Endodermal cell (in vitro differentiated cells): ENCODE measurements at regions not wholly inside any gene's neighbourhood (a gene's known extent, or its start where the extent isn't known, plus 50 kb on each side); places are given as distances from the start of the nearest gene placed in this dataset.

Experiments
- DNase-seq: peaks from one replicate; pipeline ENCODE4 v3.0.0-alpha.2; 2017
- H3K27ac ChIP-seq: 2 replicates; pipeline ENCODE4 v1.5.1; 2013; ENCODE audit warnings: mild to moderate bottlenecking, low read depth, low read length, moderate library complexity
- H3K27me3 ChIP-seq: 2 replicates; pipeline ENCODE4 v1.6.1; 2013; ENCODE audit warnings: mild to moderate bottlenecking, low read length, moderate library complexity; ENCODE audit not compliant: insufficient read depth, control insufficient read depth, poor library complexity, severe bottlenecking
- H3K36me3 ChIP-seq: 2 replicates; pipeline ENCODE4 v1.7.0; 2013; ENCODE audit warnings: mild to moderate bottlenecking, low read length, moderate library complexity; ENCODE audit not compliant: control insufficient read depth, insufficient read depth
- H3K4me1 ChIP-seq: one replicate; pipeline ENCODE4 v1.7.0; 2013; ENCODE audit warnings: low read length; ENCODE audit not compliant: control insufficient read depth, insufficient read depth
- H3K4me3 ChIP-seq: 2 replicates; pipeline ENCODE4 v1.5.1; 2013; ENCODE audit warnings: mild to moderate bottlenecking, low read length, moderate library complexity
- H3K9ac ChIP-seq: 2 replicates; pipeline ENCODE4 v1.6.1; 2013; ENCODE audit warnings: mild to moderate bottlenecking, low read length, moderate library complexity; ENCODE audit not compliant: poor library complexity, severe bottlenecking; ENCODE audit errors: extremely low read depth
- H3K9me3 ChIP-seq: 2 replicates; pipeline ENCODE4 v1.6.1; 2013; ENCODE audit warnings: mild to moderate bottlenecking, low read length, moderate library complexity; ENCODE audit not compliant: control insufficient read depth
- H3K27ac Mint-ChIP-seq: 2 replicates; pipeline ENCODE4 v1.8.0; 2020; ENCODE audit warnings: mixed read lengths
- H3K27me3 Mint-ChIP-seq: 2 replicates; pipeline ENCODE4 v1.8.0; 2021; ENCODE audit warnings: mild to moderate bottlenecking, mixed read lengths; ENCODE audit not compliant: insufficient read depth
- H3K36me3 Mint-ChIP-seq: 2 replicates; pipeline ENCODE4 v1.8.0; 2020; ENCODE audit warnings: low read depth, mixed read lengths
- H3K4me1 Mint-ChIP-seq: 2 replicates; pipeline ENCODE4 v1.8.0; 2020; ENCODE audit warnings: mixed read lengths
- H3K4me3 Mint-ChIP-seq: 2 replicates; pipeline ENCODE4 v1.8.0; 2020; ENCODE audit warnings: mild to moderate bottlenecking, moderate library complexity, mixed read lengths
- H3K9me3 Mint-ChIP-seq: 2 replicates; pipeline ENCODE4 v1.8.0; 2020; ENCODE audit warnings: mild to moderate bottlenecking, mixed read lengths
- WGBS, 2 experiments: methylation state at CpG; one replicate each; pipeline versions ENCODE4 v1.1.5 to v1.1.7; 2013; ENCODE audit warnings: missing lambda C conversion rate in 2 of 2, mixed read lengths in 1 of 2; ENCODE audit not compliant: insufficient coverage in 1 of 2, insufficient read length in 1 of 2; 5-methylcytosine and 5-hydroxymethylcytosine counted together
- TF ChIP-seq, protein P1 (sequence below): fragments of 200-600 bp; sonication (generic); conservative IDR thresholded peaks from 2 replicates; pipeline ENCODE4 v1.5.0; 2021; ENCODE audit warnings: antibody characterized with exemption, mild to moderate bottlenecking

DNA sequence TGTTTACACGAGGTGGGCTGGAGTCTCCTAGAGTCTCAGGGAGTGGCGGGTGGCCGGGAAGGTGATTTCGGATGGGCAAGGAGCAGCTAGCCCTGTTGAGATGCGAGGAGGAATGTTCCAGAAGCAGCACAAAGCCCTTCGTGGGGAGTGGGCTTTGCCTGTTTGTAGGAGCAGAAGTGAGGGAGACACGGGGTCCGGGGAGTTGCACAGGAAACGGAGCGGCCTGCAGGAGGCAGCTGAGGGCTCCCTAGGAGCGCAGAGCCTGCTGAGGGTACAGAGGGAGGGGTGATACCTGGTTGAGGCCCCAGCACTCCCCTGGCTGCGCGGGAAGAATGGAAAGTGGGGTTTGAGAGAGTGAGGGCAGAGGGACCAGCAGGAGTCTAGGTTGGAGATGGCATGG is 847.2 kb downstream of the TBC1D22A start:
- Mint-ChIP-seq H3K27me3 (peaks cover 3% of the 10 kb centered on the region), H3K9me3 (peaks cover 83% of the 10 kb centered on the region), H3K4me3 (no peak overlapping the region), H3K27ac (no peak overlapping the region), H3K36me3 (no peaks in the 10 kb centered on the region), H3K4me1 (no peaks in the 10 kb centered on the region)
- peaks cover 4% of the 10 kb centered on the region for H3K9me3 ChIP-seq
- 75 to 83% methylated on average over 5 to 13 of the region's 13 CpGs for WGBS, 2 experiments
- H3K4me1 ChIP-seq, result no peaks in the 10 kb centered on the region
- H3K27me3 ChIP-seq, result no peaks in the 10 kb centered on the region
- no peaks in the 10 kb centered on the region for H3K36me3 ChIP-seq
- H3K27ac ChIP-seq, result no peak overlapping the region
- H3K4me3 ChIP-seq, result no peak overlapping the region
- TF ChIP-seq, protein P1, sequence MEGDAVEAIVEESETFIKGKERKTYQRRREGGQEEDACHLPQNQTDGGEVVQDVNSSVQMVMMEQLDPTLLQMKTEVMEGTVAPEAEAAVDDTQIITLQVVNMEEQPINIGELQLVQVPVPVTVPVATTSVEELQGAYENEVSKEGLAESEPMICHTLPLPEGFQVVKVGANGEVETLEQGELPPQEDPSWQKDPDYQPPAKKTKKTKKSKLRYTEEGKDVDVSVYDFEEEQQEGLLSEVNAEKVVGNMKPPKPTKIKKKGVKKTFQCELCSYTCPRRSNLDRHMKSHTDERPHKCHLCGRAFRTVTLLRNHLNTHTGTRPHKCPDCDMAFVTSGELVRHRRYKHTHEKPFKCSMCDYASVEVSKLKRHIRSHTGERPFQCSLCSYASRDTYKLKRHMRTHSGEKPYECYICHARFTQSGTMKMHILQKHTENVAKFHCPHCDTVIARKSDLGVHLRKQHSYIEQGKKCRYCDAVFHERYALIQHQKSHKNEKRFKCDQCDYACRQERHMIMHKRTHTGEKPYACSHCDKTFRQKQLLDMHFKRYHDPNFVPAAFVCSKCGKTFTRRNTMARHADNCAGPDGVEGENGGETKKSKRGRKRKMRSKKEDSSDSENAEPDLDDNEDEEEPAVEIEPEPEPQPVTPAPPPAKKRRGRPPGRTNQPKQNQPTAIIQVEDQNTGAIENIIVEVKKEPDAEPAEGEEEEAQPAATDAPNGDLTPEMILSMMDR, result no peak
- H3K9ac ChIP-seq, result no peak overlapping the region
- no peak for DNase-seq

DNA sequence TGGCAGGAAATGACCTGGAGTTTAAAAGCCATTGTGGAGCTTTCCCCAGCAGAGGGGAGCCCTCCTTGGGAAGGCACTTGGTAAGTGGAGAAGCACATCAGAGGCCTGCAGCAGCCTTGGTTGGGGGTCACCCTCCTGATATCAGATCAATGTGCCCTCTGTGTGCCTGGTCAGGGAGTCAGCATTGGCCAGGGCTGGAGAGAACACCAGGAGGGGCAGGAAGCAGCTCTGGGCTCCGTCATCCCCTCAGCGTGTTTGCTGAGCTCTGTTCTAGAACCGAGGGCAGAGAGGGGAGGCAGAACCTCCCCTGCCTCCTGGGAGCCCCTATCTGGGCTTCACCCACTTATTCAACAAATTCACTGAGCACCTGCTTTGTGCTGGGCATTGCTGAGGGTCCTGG is 846.0 kb downstream of the TBC1D22A start:
- H3K4me3 ChIP-seq, result no peak overlapping the region
- H3K4me1 ChIP-seq, result no peaks in the 10 kb centered on the region
- H3K27ac Mint-ChIP-seq, result no peak overlapping the region
- peaks cover 9% of the 10 kb centered on the region for H3K9me3 ChIP-seq
- peaks cover 1% of the 10 kb centered on the region for H3K36me3 Mint-ChIP-seq
- no peaks in the 10 kb centered on the region for H3K36me3 ChIP-seq
- no peak overlapping the region for H3K27ac ChIP-seq
- H3K4me3 Mint-ChIP-seq, result no peak overlapping the region
- no peak for DNase-seq
- H3K4me1 Mint-ChIP-seq, result no peaks in the 10 kb centered on the region
- peaks cover 83% of the 10 kb centered on the region for H3K9me3 Mint-ChIP-seq
- TF ChIP-seq, protein P1, result no peak
- H3K27me3 Mint-ChIP-seq, result peaks cover 3% of the 10 kb centered on the region
- H3K9ac ChIP-seq, result no peak overlapping the region
- 84% methylated on average over 3 of the region's 3 CpGs; no CpG with 5 or more reads in 1 of the 2 experiments for WGBS, 2 experiments
- H3K27me3 ChIP-seq, result no peaks in the 10 kb centered on the region

DNA sequence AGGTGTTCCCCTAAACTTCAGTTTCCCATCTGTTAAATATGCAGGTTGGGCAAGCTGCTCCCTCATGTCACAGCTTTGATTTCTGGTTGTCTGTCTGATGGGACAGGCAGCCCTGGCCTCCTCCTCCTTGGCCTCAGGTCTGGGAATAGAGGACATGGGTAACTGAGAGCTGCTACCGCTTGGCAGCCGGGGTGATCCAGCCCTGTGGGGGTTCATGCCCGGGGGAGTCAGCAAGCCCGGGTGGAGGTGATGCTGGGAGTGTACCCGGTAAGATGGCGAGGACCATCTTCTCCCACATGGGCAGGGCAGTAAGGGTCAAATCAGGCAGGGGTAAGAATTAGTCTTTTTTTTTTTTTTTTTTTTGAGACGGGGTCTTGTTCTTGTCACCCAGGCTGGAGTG is 845.0 kb downstream of the TBC1D22A start:
- Histone ChIP-seq H3K27ac (no peak overlapping the region), H3K4me1 (no peaks in the 10 kb centered on the region), H3K4me3 (no peak overlapping the region), H3K27me3 (no peaks in the 10 kb centered on the region), H3K9ac (no peak overlapping the region), H3K9me3 (peaks cover 19% of the 10 kb centered on the region), H3K36me3 (no peaks in the 10 kb centered on the region)
- no peak overlapping the region for H3K4me3 Mint-ChIP-seq
- peaks cover 1% of the 10 kb centered on the region for H3K36me3 Mint-ChIP-seq
- no peaks in the 10 kb centered on the region for H3K4me1 Mint-ChIP-seq
- TF ChIP-seq, protein P1, result no peak
- peaks cover 81% of the 10 kb centered on the region for H3K9me3 Mint-ChIP-seq
- DNase-seq, result no peak
- H3K27me3 Mint-ChIP-seq, result peaks cover 3% of the 10 kb centered on the region
- 95 to 100% methylated on average over 2 to 7 of the region's 7 CpGs for WGBS, 2 experiments
- H3K27ac Mint-ChIP-seq, result no peak overlapping the region
